Eye (tissue), 1 donor: ENCODE measurements at regions not wholly inside any gene's neighbourhood (a gene's known extent, or its start where the extent isn't known, plus 50 kb on each side); places are given as distances from the start of the nearest gene placed in this dataset.
A peak's percentile ranks its signal among the peaks of the same experiment; 100 is the strongest.

ENCODE experiments used
- DNase-seq: peaks from one replicate; pipeline ENCODE4 v3.0.0-alpha.2; 2015

- DNase-seq, result no peak
Measured at GRCh38 chr1:55544826-55545225, 329.7 kb upstream of the USP24 start.

DNA sequence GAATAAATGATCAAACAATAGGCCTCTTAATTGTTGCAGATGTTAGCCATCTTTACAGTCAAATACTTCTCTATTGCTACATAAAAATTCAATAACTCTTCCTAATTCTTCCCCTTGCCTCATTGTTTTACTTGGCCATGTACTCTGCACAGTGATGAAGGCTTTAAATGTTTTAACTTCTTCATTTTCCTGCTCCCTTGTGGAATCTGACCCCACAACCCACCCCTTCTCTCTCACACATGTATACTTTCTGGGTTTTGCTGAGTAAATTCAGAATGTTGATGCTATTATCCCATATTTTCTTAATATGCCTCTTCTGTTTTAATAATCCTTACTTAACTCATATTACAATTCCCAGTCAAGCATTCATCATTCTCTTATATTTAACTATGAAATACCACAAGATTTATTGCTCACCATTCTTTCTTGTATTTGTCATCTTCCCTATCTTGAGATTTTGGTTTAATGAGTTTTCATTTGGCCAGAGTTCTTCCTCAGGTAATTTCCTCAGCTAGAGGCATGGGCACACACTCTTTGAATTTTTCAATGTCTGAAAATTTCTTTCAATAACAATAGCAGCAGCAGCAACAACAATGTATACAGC is 327.8 kb upstream of the USP24 start:
- no peak for DNase-seq

DNA sequence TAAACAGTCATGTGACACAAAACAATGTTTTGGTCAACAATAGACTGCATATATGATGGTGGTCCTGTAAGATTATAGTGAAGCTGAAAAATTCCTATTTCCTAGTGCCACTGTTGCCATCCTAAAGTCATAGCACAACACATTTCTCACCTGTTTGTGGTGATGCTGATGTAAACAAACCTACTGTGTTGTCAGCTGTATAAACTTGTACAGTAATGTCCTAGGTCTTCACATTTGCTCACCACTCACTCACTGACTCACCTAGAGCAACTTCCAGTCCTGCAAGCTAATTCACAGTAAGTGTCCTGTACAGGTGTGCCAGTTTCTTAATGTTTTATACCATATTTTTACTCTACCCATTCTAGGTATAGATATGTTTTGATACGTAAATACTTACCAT is 326.1 kb upstream of the USP24 start:
- no peak for DNase-seq

GRCh38 chr1:55539652-55540512 is 324.7 kb upstream of the USP24 start:
- DNase-seq, result no peak

GRCh38 chr1:55538428-55538827 is 323.3 kb upstream of the USP24 start:
- DNase-seq, result no peak

GRCh38 chr1:55536545-55536865 is 321.3 kb upstream of the USP24 start:
- DNase-seq, result no peak

GRCh38 chr1:55535724-55536544 is 320.8 kb upstream of the USP24 start:
- no peak for DNase-seq

DNA sequence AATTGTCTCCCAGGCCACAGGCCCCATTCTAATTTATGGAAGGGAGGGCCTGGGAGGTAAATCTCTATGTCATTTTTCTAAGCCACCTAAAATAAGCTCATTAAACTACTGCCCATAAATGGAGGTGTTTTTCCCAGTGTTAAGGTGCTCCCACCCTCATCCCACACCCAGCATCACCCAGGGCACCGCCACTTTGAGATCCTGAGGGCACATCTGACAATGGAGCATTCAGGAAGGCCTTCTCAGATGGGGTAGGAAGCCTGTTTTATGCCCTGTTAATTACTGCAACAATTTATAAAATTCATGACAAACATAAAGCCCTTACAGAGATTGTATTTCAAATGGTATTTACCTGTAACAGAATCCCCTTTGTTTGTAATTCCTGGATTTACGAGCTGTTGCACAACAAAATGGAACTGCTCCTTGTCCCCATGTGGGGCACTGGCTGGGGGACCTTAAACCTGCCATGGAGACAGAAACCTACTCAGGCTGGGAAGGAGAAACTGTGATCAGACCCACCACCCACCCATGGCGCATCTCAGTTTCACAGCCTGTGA is 319.5 kb upstream of the USP24 start:
- DNase-seq, result no peak

DNA sequence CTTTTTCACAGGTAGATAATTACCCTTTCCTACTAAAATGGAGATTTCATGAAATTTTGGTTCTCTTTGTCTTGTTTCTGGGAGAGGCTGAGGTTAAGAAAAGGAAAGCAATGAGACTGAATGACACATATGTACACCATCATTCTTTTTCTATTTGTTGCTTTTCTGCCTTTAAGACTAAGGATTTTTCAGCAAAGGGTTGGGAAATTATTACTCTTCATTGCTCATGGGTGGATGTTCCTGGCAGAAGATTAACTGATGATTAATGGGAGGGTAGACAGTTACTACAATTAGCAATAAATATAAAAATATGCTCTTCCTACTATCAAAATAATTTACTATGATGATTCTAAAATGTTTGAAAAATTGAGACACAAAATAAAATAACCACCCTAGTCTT is 316.5 kb upstream of the USP24 start:
- no peak for DNase-seq

- no peak for DNase-seq
Measured at GRCh38 chr1:55530749-55531478, 315.8 kb upstream of the USP24 start.

- no peak for DNase-seq
Measured at GRCh38 chr1:55529017-55529416, 313.9 kb upstream of the USP24 start.

DNA sequence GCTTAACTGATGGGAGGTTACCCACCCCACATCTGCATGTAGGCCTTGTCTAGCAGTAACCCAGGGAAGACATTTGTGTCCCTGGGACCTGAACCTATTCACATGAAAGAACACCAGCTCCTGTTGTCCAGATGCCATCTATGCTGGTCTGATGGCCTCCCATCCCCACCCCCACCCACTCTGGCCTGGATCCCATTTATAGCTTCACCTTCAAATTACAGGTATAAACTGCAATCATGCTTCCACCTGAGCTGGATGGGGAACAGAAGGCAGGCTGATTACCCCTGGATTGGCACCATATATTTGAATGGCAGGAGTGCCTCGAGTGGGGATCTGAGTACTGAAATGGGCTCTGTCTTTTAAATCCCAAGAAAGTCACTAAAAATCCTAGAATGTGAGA is 312.7 kb upstream of the USP24 start:
- DNase-seq, result no peak

DNA sequence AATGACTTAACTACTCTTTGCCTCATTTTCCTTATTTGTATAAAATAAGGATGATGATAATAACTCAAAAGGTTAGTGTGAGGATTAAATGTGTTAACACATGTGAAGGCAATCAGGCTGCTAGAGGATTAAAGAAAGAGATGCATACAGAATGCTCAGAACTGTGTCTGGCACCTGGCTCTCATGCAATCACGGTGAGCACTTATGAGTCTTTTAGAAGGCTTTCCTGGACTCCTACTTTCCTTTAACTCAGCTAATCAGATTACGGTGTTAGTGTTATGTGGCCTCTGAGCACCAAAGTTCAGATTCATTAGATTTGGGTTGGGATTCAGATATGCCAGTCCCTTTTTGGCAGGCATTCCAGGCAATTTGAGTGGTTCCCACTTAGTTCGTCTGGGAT is 311.6 kb upstream of the USP24 start:
- no peak for DNase-seq

DNA sequence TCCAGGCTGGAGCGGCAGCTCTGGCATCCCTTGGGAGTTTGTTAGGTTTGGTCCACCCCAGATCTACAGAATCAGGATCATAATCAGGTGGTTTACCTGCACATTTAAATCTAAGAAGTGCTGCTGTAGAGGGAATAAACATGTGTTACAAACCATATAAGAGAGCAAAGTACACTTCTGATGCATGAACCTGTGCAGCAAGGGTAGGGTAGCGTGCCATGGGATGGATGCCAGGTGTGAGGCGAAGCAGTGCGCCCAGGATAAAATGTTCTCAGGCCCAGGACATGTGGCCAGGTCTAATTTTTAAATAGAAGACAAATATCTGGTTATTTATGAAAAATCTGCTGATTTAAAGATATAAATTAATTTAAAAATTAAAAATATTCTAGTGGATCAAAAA is 308.8 kb upstream of the USP24 start:
- DNase-seq, result no peak

- no peak for DNase-seq
Measured at GRCh38 chr1:55522982-55523381, 307.8 kb upstream of the USP24 start.

DNA sequence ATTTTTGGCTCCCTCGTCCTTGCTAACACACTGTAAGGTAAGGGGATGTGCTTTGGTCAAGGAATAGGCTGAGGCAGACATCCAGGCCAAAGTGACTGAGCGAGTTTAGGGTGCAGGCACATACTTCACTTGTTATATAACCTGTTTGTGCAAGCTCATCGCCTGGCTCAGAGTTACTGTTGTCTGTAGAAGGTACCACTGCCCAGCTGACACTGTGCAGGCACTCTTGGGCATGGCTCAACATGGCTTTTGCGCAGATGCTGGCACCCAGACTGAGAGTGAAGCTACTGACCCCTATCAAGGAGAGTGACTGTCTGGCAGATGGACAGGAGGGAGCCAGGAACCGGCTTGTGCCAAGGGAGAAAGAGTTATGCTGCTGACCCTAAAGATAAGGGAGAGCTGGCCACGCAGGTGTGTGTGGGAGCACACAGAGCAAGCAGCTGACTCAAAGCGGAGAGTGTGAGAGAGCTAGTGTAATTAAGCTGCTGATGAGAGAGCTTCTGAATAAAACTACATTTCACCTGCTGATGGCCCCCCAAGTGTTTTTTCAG is 307.3 kb upstream of the USP24 start:
- no peak for DNase-seq

DNA sequence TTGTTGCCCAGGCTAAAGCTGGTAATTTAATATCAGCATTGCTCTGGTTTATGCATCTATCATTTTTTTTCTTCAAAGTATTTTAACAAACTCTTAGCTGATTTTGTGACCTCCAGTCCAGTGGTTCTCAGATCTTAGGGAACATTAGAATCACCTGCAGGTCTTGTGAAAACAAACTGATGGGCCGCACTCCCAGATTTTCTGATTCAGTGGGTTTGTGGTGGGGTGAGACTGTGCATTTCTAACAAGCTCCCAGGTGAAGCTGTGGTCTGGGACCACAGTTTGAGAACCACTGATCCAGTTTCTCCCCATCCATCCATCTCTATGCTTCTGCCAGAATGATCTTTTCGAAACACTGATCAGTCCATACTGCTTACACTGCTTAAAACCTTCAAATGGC is 305.7 kb upstream of the USP24 start:
- DNase-seq, result no peak

DNA sequence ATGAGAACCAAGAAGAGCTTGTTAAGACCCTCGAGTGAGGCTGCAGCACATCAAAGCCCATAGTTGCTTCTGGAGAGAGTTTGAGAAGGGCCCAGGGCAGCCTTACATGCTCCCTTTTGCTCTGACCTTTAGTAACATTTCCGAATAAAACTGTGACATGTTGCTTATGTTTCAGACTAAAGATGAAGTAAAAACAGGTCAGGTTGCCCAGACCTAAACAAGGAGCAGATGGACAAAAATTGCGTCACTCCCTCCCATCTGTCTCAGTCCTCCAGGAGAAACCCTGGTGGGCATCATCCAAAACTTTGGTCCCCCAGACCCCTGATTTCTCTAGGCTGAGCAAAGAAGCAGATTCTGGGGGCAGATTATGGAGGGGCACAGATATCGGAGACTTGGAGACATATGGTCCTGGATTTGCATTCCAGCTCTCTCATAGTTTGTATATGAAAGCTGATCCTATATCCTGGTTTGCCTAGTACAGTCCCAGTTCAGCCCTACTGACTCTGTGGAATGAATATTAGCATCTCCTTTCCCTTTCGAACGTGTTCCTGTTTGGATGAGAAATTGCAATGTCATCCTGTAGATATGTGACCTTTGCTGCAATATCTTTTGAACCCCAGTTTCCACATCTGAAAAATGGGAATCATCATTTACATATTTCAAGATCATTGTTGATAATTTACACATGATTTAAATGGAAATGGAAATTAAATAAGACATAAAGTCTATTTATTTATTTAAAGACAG is 304.9 kb upstream of the USP24 start:
- no peak for DNase-seq

GRCh38 chr1:55519276-55519675 is 304.1 kb upstream of the USP24 start:
- DNase-seq, result no peak

DNA sequence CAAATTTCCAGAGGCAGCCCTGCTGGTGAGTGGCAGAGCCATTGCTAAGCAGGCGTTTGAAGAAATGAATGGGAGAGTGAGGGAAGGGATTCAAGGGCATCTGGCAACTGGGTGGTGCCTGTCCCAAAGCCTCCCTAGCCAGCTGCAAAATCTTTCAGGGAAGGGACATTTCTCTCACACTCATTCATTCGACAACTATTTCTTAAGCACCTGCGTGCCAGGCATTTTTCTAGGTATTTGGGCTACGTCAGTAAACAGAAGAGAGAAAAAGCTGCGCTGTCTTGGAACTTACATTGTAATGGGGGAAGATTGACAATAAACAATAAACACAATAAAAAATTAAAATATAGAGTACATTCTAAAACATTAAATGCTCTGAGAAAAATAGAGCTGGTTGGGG is 301.9 kb upstream of the USP24 start:
- DNase-seq, result no peak

GRCh38 chr1:55514571-55514970 is 299.4 kb upstream of the USP24 start:
- peak; percentile 20 for DNase-seq

DNA sequence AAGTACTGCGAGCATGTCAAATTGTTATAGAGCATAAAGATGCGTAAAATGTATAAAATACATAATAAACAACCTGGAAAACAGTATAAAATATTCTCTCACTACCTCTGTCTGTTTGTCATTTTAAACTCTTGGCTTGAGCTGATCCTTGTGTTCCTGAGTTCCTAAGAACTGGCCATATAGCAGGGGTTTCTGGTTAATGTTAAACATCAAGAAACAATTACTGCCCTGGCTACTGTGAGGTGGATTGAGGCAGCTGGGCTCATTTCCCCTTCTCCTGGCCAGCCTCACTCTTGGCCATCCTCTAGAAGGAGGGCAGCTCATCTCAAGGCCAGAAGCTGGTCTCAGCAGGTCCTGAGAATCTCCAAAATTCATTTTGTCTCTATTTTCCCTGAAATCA is 297.3 kb upstream of the USP24 start:
- DNase-seq, result no peak
